Activated CD4-positive, alpha-beta T cell treated with anti-CD3 and anti-CD28 coated beads, Interleukin-2, Interleukin-6, amounts not matched to agents 100 ng/mL and 50 ng/mL, durations not matched to agents 16 hours and 8 hours (primary cell): ENCODE measurements at regions not wholly inside any gene's neighbourhood (a gene's known extent, or its start where the extent isn't known, plus 50 kb on each side); places are given as distances from the start of the nearest gene placed in this dataset.
A peak's percentile ranks its signal among the peaks of the same experiment; 100 is the strongest.

Experiments used
- DNase-seq: peaks from one replicate; pipeline ENCODE4 v3.0.0-alpha.2; 2020

DNA sequence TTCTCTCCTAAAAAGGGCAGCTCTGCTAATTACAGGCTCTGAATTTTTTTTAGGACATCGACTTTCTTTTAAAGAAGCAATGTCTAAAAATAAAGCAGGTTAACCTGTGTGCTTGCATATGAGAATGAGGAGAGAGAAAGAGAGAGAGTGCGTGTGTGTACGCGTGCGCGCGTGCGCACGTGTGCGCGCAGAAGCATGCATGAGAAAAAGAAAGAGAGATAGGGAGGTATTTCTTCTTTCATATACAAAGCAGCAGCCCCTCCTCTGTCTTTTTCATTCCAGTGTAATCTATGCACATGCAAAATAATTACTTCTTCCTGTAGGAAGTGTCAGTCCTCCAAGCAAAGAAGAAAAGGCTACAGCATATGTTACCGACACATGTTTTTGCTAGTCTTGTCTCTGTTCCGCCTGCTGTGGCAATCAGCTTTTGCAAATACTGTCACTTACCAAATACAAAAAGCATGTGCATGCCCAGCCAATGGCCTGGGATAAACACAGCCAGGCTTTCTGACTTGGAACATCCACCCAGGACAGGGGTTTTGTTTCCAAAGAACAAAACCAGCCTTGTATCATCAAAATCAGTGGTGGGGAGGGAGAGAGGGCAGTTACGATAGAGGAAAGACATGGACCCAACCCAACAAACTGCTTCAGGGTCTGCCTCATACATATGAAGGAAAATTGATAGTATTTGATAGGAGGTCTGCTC lies 252.3 kb upstream of the SLC24A2 start:
- no peak for DNase-seq

DNA sequence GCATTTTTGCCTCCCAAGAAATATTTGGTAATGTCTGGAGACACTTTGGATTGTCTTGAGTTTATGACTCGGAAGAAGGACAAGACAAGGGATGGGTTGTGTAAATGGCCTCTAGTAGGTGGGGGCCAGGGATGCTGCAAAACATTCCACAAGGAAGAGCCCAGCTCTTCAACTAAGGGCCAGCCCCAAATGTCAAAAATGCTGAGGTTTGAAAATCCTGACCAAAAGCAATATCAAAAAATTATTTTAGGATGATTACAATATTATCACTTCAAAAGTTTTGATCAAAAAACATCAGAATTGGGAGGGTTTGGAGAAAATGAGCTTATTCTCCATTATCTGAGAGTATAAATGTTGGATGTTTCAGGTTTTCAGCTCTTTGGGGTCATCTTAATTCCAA lies 248.9 kb upstream of the SLC24A2 start:
- no peak for DNase-seq

DNA sequence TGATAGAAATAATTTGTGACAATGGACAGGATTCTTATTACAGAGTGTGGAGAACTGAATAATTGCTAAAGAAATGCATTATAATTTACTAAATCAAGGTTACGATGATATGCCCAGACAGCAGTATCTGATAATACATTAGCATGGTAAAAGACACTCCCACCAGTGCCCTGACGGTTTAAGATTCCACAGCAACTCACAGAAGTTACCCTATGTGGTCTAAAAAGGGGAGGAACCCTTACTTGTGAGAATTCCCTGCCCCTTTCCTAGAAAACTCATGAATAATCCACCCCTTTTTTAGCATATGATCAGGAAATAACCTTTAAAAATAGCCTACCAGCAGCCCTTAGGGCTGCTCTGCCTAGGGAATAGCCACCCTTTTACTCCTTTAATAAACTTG lies 244.7 kb upstream of the SLC24A2 start:
- DNase-seq: no peak

DNA sequence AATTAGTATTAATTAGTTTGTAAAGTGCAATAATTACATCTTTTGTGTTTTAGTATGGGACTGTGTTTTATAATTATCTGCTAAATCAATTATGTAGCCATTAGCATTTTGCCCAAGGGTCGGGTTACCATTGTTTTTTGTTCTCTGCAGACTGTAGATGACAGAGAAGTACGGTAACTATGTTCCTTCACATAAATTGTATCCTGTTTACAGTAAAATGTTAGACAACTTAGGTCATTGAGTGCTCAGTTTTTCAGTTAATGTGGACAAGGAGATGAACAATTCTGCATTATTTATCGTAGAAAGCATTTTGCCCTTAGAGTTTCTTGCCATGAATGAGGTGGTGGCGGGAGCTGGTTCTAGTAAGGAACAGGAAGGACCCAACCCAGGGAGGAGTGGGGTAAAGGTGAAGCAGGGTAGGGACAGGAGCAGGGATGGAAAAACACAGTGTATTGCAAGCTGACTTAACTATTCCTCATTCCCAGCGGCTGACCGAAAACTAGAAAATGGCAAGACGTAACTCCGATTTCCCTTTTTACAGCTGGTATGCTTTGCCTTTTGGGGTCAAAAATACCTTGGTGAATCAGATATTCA lies 243.7 kb upstream of the SLC24A2 start:
- no peak for DNase-seq

- DNase-seq: no peak
Observed at GRCh38 chr9:20031836-20032235, 243.0 kb upstream of the SLC24A2 start.

- DNase-seq: no peak
Observed at GRCh38 chr9:20030671-20031070, 241.8 kb upstream of the SLC24A2 start.

GRCh38 chr9:20030221-20030620 lies 241.4 kb upstream of the SLC24A2 start:
- no peak for DNase-seq

DNA sequence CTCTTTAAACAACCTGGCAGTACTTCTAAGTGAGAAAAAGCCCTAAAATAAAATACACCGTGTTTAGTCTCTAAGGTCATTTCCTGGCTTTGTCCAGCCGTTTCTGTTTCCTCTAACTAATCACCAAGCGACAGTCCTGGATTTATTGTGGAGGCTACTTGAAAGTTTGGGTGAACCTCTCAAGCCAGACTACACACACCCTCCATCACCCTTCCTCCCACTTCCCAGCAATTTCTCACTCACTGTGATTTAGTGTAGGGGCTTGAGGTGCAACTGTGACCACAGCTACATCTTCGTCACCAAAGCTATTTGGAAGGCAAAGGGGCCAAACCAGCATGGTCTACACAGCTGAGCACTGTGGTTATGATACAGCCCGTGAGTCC lies 240.0 kb upstream of the SLC24A2 start:
- no peak for DNase-seq

DNA sequence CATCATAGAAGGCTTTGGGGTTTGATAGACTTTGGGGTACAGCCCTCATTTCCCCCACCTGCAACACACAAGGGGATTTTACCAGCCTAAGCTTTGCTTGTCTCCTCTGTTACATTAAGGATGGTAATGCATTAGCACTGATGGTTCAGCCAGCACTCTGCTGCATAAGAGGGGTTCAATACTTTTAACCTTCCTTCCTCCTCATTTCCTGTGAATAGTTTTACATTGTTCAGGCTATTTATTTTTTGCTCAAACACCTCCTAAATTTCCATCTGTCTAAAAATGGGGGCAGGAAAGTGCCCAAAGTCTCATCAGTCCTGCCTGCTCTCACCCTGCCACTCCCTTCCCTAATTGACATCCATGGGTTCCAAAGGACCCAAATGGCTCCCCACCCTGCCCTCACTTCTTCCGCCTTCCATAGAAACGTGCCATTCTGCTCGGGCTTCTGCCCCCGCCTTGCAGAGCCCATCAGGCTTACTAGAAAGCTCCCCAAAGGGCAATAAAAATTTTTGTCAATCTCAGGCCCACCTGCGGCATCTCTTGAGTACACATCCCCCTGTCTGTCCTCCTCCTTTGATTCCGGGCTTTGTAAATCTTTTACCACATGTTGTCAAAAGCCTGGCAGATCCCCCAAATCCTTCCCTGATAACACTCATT lies 239.5 kb upstream of the SLC24A2 start:
- no peak for DNase-seq

DNA sequence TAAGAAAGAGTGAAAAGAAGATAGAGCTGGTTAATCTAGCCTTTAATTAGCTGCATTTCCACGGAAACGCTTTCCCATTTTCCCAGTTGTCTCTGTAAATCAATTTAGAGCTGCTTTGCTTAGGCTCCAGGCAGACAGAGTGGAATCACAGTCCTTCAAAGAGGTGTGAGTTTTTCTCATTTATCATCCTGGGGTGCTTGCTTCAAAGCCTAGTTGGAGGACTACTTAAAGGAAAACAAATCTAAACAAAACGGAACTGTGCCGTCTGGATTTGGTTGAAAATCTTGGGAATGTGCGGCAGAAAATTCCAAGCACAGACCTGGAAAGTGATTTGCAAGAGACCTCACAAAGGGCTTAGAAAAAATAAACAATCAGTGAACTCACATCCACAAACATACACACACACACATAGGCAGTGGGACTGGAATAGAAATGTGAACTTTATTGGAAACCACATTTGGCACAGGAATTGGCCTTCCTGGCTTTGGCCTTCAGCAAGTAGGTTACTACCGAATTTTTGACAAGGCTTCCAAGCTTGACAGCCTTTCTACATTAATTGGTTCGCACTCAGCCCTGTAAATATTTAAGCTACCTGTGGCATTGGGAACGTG lies 235.2 kb upstream of the SLC24A2 start:
- DNase-seq: no peak

- no peak for DNase-seq
Observed at GRCh38 chr9:20023210-20023905, 234.5 kb upstream of the SLC24A2 start.

GRCh38 chr9:20022410-20022809 lies 233.6 kb upstream of the SLC24A2 start:
- no peak for DNase-seq

DNA sequence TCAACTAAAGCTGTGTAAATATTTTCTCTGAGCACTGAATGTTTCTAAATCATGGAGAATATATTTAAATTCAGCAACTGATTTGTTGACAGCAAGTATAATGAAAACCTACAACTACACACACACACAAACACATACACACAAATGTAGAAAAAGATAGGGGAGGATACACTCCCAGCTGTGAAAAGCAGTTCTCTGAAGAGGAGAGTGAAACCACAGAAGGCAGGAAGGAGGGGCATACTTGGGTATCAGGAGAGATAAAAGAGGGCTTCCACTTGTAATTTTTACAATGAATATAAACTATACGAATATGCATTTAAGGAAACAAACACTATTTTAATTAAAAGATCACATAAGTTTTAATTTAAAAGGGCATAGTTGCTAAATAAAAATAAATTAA lies 227.8 kb upstream of the SLC24A2 start:
- DNase-seq: no peak

DNA sequence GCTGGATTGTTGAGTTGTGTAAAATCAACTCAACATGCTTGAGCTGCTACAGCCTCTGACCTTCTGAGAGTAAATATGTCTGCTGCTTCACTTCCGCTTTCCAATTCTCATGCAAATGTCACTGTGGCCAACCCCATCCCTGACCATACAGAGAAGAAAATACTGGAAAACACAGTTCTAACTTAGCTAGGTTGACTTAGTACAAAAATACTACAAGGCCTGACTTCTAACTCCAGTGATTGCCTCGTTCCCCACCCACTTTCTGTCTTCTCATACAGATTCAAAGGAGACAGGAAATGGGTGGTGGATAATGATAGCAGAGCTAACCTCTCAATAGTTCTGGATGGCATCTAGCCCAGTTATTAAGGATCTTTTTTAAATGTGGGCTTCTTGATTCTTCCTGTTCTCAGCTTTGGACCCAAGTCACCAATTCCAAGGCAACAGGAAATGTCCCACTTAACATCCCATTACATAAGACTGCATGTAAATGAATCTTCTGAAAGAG lies 226.6 kb upstream of the SLC24A2 start:
- DNase-seq: no peak

DNA sequence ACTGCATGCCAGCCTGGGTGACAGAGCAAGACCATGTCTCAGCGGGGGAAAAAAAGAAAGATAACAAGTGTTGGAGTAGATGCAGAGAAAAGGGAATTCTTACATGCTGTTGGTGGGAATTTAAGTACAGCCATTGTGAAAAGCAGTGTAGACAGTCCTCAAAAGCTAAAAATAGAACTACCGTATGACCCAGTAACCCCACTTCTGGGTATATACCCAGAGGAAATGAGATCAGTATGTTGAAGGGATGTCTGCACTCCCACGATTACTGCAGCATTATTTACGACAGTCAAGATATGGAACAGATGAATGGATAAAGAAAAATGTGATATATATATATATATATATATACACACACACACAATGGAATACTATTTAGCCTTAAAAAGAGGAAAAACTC lies 225.3 kb upstream of the SLC24A2 start:
- DNase-seq: no peak

GRCh38 chr9:20012232-20012631 lies 223.4 kb upstream of the SLC24A2 start:
- DNase-seq: no peak

GRCh38 chr9:20009606-20010005 lies 220.8 kb upstream of the SLC24A2 start:
- no peak for DNase-seq

DNA sequence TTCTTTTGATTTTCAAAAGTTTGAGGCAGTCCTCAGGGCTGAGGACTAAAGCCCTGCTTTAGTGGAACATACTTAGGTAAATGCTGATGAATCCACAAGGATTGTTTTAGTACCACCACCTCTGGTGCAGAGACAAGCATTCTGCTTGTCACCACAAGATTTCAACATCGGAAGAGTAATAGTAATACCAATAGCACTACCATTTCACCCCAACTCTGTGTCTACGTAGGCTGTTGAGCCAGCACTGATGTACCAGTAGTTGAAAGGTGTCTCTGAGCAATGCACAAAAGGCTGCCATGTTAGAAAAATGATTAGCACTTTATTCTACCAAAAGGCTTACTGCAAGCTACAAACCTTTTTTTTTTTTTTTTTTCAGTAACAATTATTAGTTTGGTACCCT lies 213.2 kb upstream of the SLC24A2 start:
- peak; percentile 42 for DNase-seq

GRCh38 chr9:20001058-20001457 lies 212.2 kb upstream of the SLC24A2 start:
- no peak for DNase-seq

- DNase-seq: peak; percentile 95
Observed at GRCh38 chr9:19999491-20000057, 210.7 kb upstream of the SLC24A2 start.

- peak; percentile 56 for DNase-seq
Observed at GRCh38 chr9:19998823-19999455, 210.1 kb upstream of the SLC24A2 start.

DNA sequence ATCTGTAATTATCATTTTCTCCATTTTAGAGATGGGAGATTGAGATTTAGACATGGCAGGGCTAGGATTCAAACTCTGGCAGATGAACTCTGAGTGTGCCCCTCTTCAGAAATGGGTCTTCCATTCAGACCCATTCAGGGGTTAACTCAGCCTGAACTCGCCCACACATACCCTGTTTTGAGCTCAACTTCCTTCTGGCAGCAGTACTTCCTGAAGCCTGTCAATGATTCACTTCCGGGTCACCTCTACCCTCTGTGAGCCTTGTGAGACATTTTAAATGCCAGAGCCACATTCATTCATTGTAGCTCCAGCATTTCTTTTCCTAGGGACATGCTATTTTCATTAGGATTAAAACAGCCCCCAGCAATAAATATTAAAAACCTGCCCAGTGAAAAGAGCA lies 209.3 kb upstream of the SLC24A2 start:
- DNase-seq: peak; percentile 65
